BJ (cell line): ENCODE measurements at regions not wholly inside any gene's neighbourhood (a gene's known extent, or its start where the extent isn't known, plus 50 kb on each side); places are given as distances from the start of the nearest gene placed in this dataset.

Experiments
- CTCF ChIA-PET: fragments of 350-600 bp; formaldehyde crosslinking; extraction: SDS; loops from one replicate; lab custom pipeline; 2021; ENCODE audit warnings: antibody characterized with exemption, inconsistent platforms; lab: Yijun Ruan, JAX
- POLR2A ChIA-PET: fragments of 300-600 bp; sonication (Branson Sonifier 250); formaldehyde crosslinking; extraction: SDS; loops from one replicate; lab custom pipeline; 2021; ENCODE audit warnings: antibody characterized with exemption; lab: Charles Lee
- DNase-seq: peaks from one replicate; pipeline ENCODE4 v3.0.0-alpha.2; 2011; ENCODE audit warnings: low read depth
- H3K27me3 ChIP-seq: 2 replicates; pipeline ENCODE4 v1.6.0; 2011; ENCODE audit warnings: low read length; ENCODE audit not compliant: control insufficient read depth, insufficient read depth
- H3K36me3 ChIP-seq: 2 replicates; pipeline ENCODE4 v1.5.1; 2011; ENCODE audit warnings: low read length; ENCODE audit not compliant: control insufficient read depth, insufficient read depth
- H3K4me3 ChIP-seq: 2 replicates; pipeline ENCODE4 v1.5.1; 2011; ENCODE audit warnings: low read depth, mild to moderate bottlenecking, control low read depth, low read length
- CTCF ChIP-seq: IDR thresholded peaks from 2 replicates; pipeline ENCODE4 v1.5.1; 2011; ENCODE audit warnings: low read depth, mild to moderate bottlenecking, control low read depth, inconsistent platforms, low read length, moderate library complexity; ENCODE audit not compliant: insufficient read depth

GRCh38 chr5:25500635-25501034 is 855.9 kb upstream of the CDH10 start:
- no peak for DNase-seq
- H3K4me3 ChIP-seq = no peak overlapping the region
- ChIA-PET POLR2A (no interaction called here), CTCF (no interaction called here)
- no peaks in the 10 kb centered on the region for H3K36me3 ChIP-seq
- no peaks in the 10 kb centered on the region for H3K27me3 ChIP-seq
- TF ChIP-seq CTCF = no peak

GRCh38 chr5:25489834-25490538 is 845.2 kb upstream of the CDH10 start:
- CTCF ChIA-PET = no interaction called here
- H3K36me3 ChIP-seq = no peaks in the 10 kb centered on the region
- H3K4me3 ChIP-seq = no peak overlapping the region
- no peak for DNase-seq
- POLR2A ChIA-PET = no interaction called here
- no peak for TF ChIP-seq CTCF
- H3K27me3 ChIP-seq = no peaks in the 10 kb centered on the region

- no peaks in the 10 kb centered on the region for H3K36me3 ChIP-seq
- no peak for TF ChIP-seq CTCF
- ChIA-PET POLR2A (no interaction called here), CTCF (no interaction called here)
- DNase-seq = no peak
- H3K27me3 ChIP-seq = no peaks in the 10 kb centered on the region
- H3K4me3 ChIP-seq = no peak overlapping the region
Observed at GRCh38 chr5:25488119-25488518, 843.3 kb upstream of the CDH10 start.

- POLR2A ChIA-PET = no interaction called here
- CTCF ChIA-PET = no interaction called here
- no peak overlapping the region for H3K4me3 ChIP-seq
- H3K27me3 ChIP-seq = no peaks in the 10 kb centered on the region
- no peaks in the 10 kb centered on the region for H3K36me3 ChIP-seq
- DNase-seq = no peak
- TF ChIP-seq CTCF = no peak
Observed at GRCh38 chr5:25484391-25484790, 839.6 kb upstream of the CDH10 start.

- POLR2A ChIA-PET = no interaction called here
- CTCF ChIA-PET = no interaction called here
- H3K36me3 ChIP-seq = no peaks in the 10 kb centered on the region
- no peak for TF ChIP-seq CTCF
- no peak overlapping the region for H3K4me3 ChIP-seq
- DNase-seq = no peak
- H3K27me3 ChIP-seq = no peaks in the 10 kb centered on the region
Observed at GRCh38 chr5:25481463-25481862, 836.7 kb upstream of the CDH10 start.
